ENCODE measurements at regions not wholly inside any gene's neighbourhood (a gene's known extent, or its start where the extent isn't known, plus 50 kb on each side); places are given as distances from the start of the nearest gene placed in this dataset.

DNA sequence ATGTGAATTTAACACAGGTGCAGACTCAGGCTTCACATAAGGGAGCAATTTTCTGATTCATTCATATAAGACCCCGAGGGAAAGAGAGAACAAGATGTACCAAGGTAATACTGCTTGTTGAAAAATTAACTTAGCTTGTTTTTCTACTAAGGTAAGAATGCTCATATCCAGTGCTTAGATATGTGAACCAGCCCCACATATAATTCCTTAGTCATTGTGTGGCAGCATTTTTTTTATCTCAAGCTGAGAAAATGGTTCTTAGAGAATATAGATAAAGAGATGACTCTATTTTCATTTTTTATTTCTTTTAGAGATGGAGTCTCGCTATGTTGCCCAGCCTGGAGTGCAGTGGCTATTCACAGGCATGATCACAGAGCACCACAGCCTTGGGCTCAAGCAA lies 121.8 kb upstream of the SEM1 start:
- Histone ChIP-seq H3K9me2 (ENCODE audit: insufficient read depth, low read length) (no peaks in the 10 kb centered on the region), H3K4me3 (ENCODE audit: low read length) (no peak overlapping the region), H3K27ac (ENCODE audit: low read length) (no peak overlapping the region), H3K9ac (ENCODE audit: low read length) (no peak overlapping the region), H3K27me3 (ENCODE audit: insufficient read depth, low read depth, low read length) (no peaks in the 10 kb centered on the region), H4K20me1 (ENCODE audit: insufficient read depth) (no peaks in the 10 kb centered on the region), H3K4me2 (ENCODE audit: low read length) (no peak overlapping the region), H3K36me3 (ENCODE audit: insufficient read depth, low read length) (no peaks in the 10 kb centered on the region), H3K9me3 (ENCODE audit: low read length) (no peaks in the 10 kb centered on the region), H2AFZ (ENCODE audit: low read depth, low read length) (no peak overlapping the region), H3K79me2 (replicated peaks; ENCODE audit: insufficient read depth, low read length) (no peaks in the 10 kb centered on the region), H3F3A (ENCODE audit: insufficient read depth, low read length, poor library complexity, severe bottlenecking) (no peaks in the 10 kb centered on the region)
- TF ChIP-seq RAD21 (conservative IDR thresholded peaks at IDR 0.05): no peak
- no peak for TF ChIP-seq EP300 (conservative IDR thresholded peaks at IDR 0.05; ENCODE audit: poor library complexity, severe bottlenecking)
- no peak for TF ChIP-seq POLR2AphosphoS5 (IDR thresholded peaks at IDR 0.05)
- no peak for TF ChIP-seq TAF1 (IDR thresholded peaks at IDR 0.05; ENCODE audit: low read depth)

DNA sequence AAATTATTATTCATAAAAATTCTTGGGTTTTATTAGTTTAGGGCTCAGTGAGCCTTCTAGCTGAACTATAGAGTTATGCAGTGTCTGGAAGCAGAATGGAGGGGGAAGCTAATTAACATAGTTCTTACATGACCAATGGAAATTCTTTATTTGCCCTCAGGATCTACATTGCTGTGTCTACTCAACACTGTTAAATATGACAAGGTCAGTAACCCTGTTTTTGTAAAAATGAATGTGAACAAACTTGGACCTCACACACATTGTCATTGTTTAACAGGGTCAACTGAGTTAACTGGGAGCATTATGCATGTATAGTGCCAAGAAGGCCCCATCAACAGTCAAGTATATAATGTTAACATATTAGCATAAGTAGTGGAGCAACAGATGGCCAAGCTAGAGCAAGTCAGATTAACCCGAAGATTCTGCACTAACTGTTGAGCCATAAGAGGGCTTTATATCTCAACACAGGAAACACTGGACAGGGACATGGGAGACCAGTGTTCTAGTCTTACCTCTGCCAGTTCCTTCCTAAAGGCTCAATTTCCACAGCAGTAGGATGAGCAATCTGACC lies 122.5 kb upstream of the SEM1 start:
- Histone ChIP-seq H3K27ac (ENCODE audit: low read length) (no peak overlapping the region), H4K20me1 (ENCODE audit: insufficient read depth) (no peaks in the 10 kb centered on the region), H3K4me2 (ENCODE audit: low read length) (no peak overlapping the region), H3K36me3 (ENCODE audit: insufficient read depth, low read length) (no peaks in the 10 kb centered on the region), H3K79me2 (replicated peaks; ENCODE audit: insufficient read depth, low read length) (no peaks in the 10 kb centered on the region), H3K27me3 (ENCODE audit: insufficient read depth, low read depth, low read length) (no peaks in the 10 kb centered on the region), H3K9me3 (ENCODE audit: low read length) (no peaks in the 10 kb centered on the region), H2AFZ (ENCODE audit: low read depth, low read length) (no peak overlapping the region), H3K9me2 (ENCODE audit: insufficient read depth, low read length) (no peaks in the 10 kb centered on the region), H3K4me3 (ENCODE audit: low read length) (no peak overlapping the region), H3K9ac (ENCODE audit: low read length) (no peak overlapping the region), H3F3A (ENCODE audit: insufficient read depth, low read length, poor library complexity, severe bottlenecking) (no peaks in the 10 kb centered on the region)
- no peak for TF ChIP-seq RAD21 (conservative IDR thresholded peaks at IDR 0.05)
- no peak for TF ChIP-seq TAF1 (IDR thresholded peaks at IDR 0.05; ENCODE audit: low read depth)
- TF ChIP-seq, protein P1, sequence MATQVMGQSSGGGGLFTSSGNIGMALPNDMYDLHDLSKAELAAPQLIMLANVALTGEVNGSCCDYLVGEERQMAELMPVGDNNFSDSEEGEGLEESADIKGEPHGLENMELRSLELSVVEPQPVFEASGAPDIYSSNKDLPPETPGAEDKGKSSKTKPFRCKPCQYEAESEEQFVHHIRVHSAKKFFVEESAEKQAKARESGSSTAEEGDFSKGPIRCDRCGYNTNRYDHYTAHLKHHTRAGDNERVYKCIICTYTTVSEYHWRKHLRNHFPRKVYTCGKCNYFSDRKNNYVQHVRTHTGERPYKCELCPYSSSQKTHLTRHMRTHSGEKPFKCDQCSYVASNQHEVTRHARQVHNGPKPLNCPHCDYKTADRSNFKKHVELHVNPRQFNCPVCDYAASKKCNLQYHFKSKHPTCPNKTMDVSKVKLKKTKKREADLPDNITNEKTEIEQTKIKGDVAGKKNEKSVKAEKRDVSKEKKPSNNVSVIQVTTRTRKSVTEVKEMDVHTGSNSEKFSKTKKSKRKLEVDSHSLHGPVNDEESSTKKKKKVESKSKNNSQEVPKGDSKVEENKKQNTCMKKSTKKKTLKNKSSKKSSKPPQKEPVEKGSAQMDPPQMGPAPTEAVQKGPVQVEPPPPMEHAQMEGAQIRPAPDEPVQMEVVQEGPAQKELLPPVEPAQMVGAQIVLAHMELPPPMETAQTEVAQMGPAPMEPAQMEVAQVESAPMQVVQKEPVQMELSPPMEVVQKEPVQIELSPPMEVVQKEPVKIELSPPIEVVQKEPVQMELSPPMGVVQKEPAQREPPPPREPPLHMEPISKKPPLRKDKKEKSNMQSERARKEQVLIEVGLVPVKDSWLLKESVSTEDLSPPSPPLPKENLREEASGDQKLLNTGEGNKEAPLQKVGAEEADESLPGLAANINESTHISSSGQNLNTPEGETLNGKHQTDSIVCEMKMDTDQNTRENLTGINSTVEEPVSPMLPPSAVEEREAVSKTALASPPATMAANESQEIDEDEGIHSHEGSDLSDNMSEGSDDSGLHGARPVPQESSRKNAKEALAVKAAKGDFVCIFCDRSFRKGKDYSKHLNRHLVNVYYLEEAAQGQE (IDR thresholded peaks at IDR 0.05; ENCODE audit: borderline replicate concordance): no peak
- TF ChIP-seq EP300 (conservative IDR thresholded peaks at IDR 0.05; ENCODE audit: poor library complexity, severe bottlenecking): no peak

GRCh38 chr7:96833676-96834453 lies 124.2 kb upstream of the SEM1 start:
- TF ChIP-seq MXI1 (conservative IDR thresholded peaks at IDR 0.05; ENCODE audit: poor library complexity, severe bottlenecking) (no peak), RAD21 (conservative IDR thresholded peaks at IDR 0.05) (no peak), EP300 (conservative IDR thresholded peaks at IDR 0.05; ENCODE audit: poor library complexity, severe bottlenecking) (no peak), POLR2AphosphoS5 (IDR thresholded peaks at IDR 0.05) (no peak), SMC3 (conservative IDR thresholded peaks at IDR 0.05; ENCODE audit: poor library complexity) (no peak), CTCF (IDR thresholded peaks at IDR 0.05; ENCODE audit: poor library complexity, severe bottlenecking) (no peak), TAF1 (IDR thresholded peaks at IDR 0.05; ENCODE audit: low read depth) (no peak), EZH2 (IDR thresholded peaks at IDR 0.05; ENCODE audit: borderline replicate concordance, insufficient read depth, low read length, poor library complexity, severe bottlenecking) (no peak)
- TF ChIP-seq, protein P1 (IDR thresholded peaks at IDR 0.05; ENCODE audit: borderline replicate concordance): no peak
- Histone ChIP-seq H3K9me3 (ENCODE audit: low read length) (no peaks in the 10 kb centered on the region), H2AFZ (ENCODE audit: low read depth, low read length) (no peak overlapping the region), H3K27me3 (ENCODE audit: insufficient read depth, low read depth, low read length) (no peaks in the 10 kb centered on the region), H3K27ac (ENCODE audit: low read length) (no peak overlapping the region), H3K4me3 (ENCODE audit: low read length) (no peak overlapping the region), H3K79me2 (replicated peaks; ENCODE audit: insufficient read depth, low read length) (no peaks in the 10 kb centered on the region), H3K36me3 (ENCODE audit: insufficient read depth, low read length) (no peaks in the 10 kb centered on the region), H3K9ac (ENCODE audit: low read length) (no peak overlapping the region), H3F3A (ENCODE audit: insufficient read depth, low read length, poor library complexity, severe bottlenecking) (no peaks in the 10 kb centered on the region), H4K20me1 (ENCODE audit: insufficient read depth) (no peaks in the 10 kb centered on the region), H3K9me2 (ENCODE audit: insufficient read depth, low read length) (no peaks in the 10 kb centered on the region), H3K4me2 (ENCODE audit: low read length) (no peak overlapping the region)
